ENCODE measurements at regions not wholly inside any gene's neighbourhood (a gene's known extent, or its start where the extent isn't known, plus 50 kb on each side); places are given as distances from the start of the nearest gene placed in this dataset.
A peak's percentile ranks its signal among the peaks of the same experiment; 100 is the strongest.

DNA sequence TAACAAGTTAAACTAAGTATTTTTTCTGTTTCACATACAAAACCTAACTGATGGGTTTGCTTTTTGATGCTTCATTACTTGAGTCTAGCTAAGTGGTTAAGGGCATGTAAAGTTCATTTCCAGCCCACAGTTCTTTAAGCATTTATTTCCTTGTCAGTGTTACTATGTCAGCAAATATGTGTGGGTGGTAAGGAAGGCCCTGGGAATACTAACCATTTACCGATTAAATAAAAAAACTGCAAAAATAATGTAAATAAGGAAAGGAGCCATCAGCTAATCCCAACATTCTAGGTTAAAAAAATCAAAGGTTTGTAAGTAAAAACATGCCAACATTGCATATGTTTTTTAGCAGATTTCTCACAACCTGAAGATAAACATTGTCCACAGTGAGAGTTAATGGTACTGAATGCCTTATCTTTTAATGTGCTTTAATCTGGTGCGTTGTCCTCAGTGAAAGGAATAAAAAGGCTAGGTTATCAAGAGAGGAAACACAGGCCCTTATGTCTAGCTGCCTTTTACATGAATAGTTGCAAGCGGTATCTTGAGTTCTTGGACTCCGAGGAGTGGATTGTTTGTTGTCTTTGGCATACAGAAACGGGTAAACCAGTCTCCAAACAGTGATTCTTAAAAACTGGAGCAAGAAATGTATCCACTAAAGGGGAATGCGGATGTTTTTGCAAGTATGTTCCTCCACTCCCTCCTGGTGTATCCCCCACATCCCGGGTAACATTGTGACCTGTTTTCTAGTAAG lies 949.6 kb upstream of the SLC10A2 start:
- H3K27ac Mint-ChIP-seq (ENCODE audit: unreplicated experiment): no peak overlapping the region
- DNase-seq: no peak
- H3K4me1 Mint-ChIP-seq (ENCODE audit: low read depth, unreplicated experiment): peaks cover 8% of the 10 kb centered on the region

DNA sequence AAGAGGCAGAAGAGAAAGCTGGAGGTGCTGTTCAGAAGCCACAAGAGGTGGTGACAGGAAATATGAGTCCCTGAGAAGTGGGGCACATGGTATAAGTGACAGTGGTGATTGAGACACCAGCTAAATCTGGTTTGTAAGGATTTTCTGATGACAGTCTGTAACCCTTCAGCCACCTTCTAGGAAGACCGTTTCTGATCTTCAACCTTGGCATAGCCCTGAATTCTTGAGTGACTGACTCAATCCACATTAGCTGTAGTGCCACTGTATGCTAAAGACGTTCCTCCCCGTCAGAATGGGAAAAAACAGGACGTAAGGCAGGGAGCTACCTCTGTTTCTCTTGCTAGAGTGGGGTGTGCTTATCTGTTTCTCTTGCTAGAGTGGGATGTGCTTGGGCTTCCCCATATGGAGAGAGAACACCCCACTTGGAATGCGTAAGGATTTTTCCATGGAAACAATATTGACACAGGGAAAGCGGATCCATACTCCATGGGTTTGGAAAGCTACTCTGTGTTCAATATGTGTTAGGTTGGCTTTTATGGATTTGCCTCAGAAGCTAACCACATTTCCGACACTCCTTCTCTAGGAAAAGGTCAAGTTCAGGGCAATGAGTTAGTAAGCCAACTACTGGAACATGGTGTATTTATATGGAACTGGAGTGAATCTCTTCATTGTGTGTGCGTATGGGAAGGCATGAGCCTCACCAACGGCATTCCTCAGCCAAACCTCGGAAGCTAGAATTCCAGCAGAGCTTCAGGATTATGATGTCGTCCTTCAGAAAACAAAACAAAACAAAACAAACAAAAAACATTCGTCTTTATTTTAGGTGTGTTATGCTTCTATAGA lies 948.8 kb upstream of the SLC10A2 start:
- Mint-ChIP-seq H3K9me3 (ENCODE audit: unreplicated experiment) (no peaks in the 10 kb centered on the region), H3K4me3 (ENCODE audit: unreplicated experiment) (no peak overlapping the region), H3K4me1 (ENCODE audit: low read depth, unreplicated experiment) (peaks cover 8% of the 10 kb centered on the region), H3K27me3 (ENCODE audit: unreplicated experiment) (no peaks in the 10 kb centered on the region), H3K27ac (ENCODE audit: unreplicated experiment) (no peak overlapping the region), H3K36me3 (ENCODE audit: unreplicated experiment) (no peaks in the 10 kb centered on the region)
- TF ChIP-seq CTCF (IDR thresholded peaks at IDR 0.05; ENCODE audit: partially characterized antibody, unreplicated experiment): no peak
- DNase-seq: no peak

More for the DNA sequence above, 949.6 kb upstream of the SLC10A2 start:
- TF ChIP-seq CTCF (IDR thresholded peaks at IDR 0.05; ENCODE audit: partially characterized antibody, unreplicated experiment): no peak
- Mint-ChIP-seq H3K27me3 (ENCODE audit: unreplicated experiment) (no peaks in the 10 kb centered on the region), H3K4me3 (ENCODE audit: unreplicated experiment) (no peak overlapping the region), H3K36me3 (ENCODE audit: unreplicated experiment) (no peaks in the 10 kb centered on the region), H3K9me3 (ENCODE audit: unreplicated experiment) (no peaks in the 10 kb centered on the region)

DNA sequence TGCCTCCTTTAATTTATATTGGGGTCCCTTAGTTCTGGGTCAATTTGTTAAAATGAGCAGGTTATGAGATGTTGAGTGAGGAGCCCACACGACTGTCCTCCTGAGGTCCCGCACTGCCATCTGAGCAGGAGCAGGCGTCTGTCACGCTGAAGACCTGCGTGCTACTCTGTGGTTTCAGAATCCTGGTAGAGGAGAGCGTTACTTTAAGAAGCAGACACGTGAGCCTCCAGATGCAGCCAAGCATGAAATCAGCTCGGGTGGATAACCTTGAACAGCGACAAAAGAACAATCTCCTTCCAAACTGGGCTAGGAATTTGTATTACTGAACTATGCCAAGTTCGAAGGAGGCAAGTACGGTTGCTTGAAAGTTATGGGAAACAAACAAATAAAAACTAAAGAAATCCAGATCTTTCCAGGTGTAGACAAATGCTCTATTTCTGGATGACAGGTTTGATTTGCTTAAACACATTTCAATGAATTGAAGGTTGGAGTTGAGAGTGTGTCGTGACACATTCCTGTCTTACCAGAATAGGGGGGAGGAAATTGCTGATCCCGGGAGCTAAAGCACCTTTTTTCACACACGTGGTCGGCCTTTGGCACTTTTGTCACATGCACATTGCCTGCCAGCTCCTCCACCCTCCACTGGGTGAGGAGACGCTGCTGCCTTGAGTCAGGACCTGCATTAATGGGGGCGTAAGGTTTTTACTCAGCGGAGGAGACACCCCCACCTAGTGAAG lies 945.5 kb upstream of the SLC10A2 start:
- H3K4me1 Mint-ChIP-seq (ENCODE audit: low read depth, unreplicated experiment): peaks cover 13% of the 10 kb centered on the region

GRCh38 chr13:104008541-104009435 lies 942.6 kb upstream of the SLC10A2 start:
- peaks cover 2% of the 10 kb centered on the region for H3K9me3 Mint-ChIP-seq (ENCODE audit: unreplicated experiment)
- no peaks in the 10 kb centered on the region for H3K36me3 Mint-ChIP-seq (ENCODE audit: unreplicated experiment)
- peaks cover 15% of the 10 kb centered on the region for H3K4me1 Mint-ChIP-seq (ENCODE audit: low read depth, unreplicated experiment)
- no peak for DNase-seq
- TF ChIP-seq CTCF (IDR thresholded peaks at IDR 0.05; ENCODE audit: partially characterized antibody, unreplicated experiment): no peak
- peaks cover 2% of the 10 kb centered on the region for H3K27me3 Mint-ChIP-seq (ENCODE audit: unreplicated experiment)
- H3K4me3 Mint-ChIP-seq (ENCODE audit: unreplicated experiment): no peak overlapping the region
- H3K27ac Mint-ChIP-seq (ENCODE audit: unreplicated experiment): no peak overlapping the region

More for the DNA sequence above, 945.5 kb upstream of the SLC10A2 start:
- peaks cover 2% of the 10 kb centered on the region for H3K9me3 Mint-ChIP-seq (ENCODE audit: unreplicated experiment)
- no peaks in the 10 kb centered on the region for H3K36me3 Mint-ChIP-seq (ENCODE audit: unreplicated experiment)
- no peak for TF ChIP-seq CTCF (IDR thresholded peaks at IDR 0.05; ENCODE audit: partially characterized antibody, unreplicated experiment)
- peaks cover 2% of the 10 kb centered on the region for H3K27me3 Mint-ChIP-seq (ENCODE audit: unreplicated experiment)
- peak overlapping the region; percentile 47 for H3K4me3 Mint-ChIP-seq (ENCODE audit: unreplicated experiment)
- H3K27ac Mint-ChIP-seq (ENCODE audit: unreplicated experiment): no peak overlapping the region
- DNase-seq: peak; percentile 20
